ENCODE measurements at regions not wholly inside any gene's neighbourhood (a gene's known extent, or its start where the extent isn't known, plus 50 kb on each side); places are given as distances from the start of the nearest gene placed in this dataset.

DNA sequence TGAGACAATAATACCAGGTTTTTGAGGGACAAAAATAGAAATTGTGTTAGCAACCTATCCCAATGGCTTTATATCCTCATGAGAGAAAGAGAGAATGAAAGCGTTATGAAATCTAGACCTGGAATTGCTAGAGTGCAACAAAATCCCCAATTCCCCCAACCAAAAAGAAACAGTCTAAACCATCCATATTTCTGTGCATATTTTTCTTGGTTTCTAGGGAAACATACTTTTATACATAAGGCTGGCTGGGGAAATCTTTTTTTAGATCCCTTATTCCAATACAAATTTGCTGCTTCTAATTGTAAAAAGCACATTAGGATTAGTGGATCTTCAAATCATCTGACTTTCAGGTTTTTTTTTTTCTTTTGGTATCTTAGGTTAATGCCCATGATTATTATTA lies 277.0 kb upstream of the SEMA3A start:
- H3K9me3 Mint-ChIP-seq: no peaks in the 10 kb centered on the region
- peaks cover 10% of the 10 kb centered on the region for H3K27me3 Mint-ChIP-seq (ENCODE audit: low read depth, poor library complexity)

DNA sequence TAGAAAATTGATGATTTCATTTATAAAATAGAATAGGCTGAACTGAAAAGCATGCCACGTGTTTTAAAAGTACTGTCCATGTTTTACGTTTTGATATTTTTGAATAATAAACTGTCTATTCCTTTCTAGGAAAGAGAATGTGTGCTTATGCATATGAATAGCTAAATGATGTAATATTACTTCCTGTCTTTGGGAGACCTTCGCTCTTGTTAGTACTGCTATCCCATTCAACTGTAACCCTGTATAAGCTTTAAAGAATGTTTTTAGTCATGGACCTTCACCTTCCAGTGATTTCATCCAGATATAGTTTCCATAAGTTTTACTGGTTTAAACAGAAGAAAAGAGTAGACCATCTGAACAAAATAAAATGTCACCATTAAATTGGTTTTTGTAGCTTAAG lies 274.4 kb upstream of the SEMA3A start:
- TF ChIP-seq, protein P1, sequence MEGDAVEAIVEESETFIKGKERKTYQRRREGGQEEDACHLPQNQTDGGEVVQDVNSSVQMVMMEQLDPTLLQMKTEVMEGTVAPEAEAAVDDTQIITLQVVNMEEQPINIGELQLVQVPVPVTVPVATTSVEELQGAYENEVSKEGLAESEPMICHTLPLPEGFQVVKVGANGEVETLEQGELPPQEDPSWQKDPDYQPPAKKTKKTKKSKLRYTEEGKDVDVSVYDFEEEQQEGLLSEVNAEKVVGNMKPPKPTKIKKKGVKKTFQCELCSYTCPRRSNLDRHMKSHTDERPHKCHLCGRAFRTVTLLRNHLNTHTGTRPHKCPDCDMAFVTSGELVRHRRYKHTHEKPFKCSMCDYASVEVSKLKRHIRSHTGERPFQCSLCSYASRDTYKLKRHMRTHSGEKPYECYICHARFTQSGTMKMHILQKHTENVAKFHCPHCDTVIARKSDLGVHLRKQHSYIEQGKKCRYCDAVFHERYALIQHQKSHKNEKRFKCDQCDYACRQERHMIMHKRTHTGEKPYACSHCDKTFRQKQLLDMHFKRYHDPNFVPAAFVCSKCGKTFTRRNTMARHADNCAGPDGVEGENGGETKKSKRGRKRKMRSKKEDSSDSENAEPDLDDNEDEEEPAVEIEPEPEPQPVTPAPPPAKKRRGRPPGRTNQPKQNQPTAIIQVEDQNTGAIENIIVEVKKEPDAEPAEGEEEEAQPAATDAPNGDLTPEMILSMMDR (IDR thresholded peaks at IDR 0.05): no peak
- Mint-ChIP-seq H3K27ac (no peak overlapping the region), H3K36me3 (ENCODE audit: low read depth) (no peaks in the 10 kb centered on the region), H3K27me3 (ENCODE audit: low read depth, poor library complexity) (peaks cover 2% of the 10 kb centered on the region), H3K9me3 (no peaks in the 10 kb centered on the region), H3K4me3 (no peak overlapping the region), H3K4me1 (peaks cover 3% of the 10 kb centered on the region)
- DNase-seq: no peak

More for the DNA sequence above, 277.0 kb upstream of the SEMA3A start:
- no peaks in the 10 kb centered on the region for H3K36me3 Mint-ChIP-seq (ENCODE audit: low read depth)
- TF ChIP-seq, protein P1 (IDR thresholded peaks at IDR 0.05): no peak
- H3K4me3 Mint-ChIP-seq: no peak overlapping the region
- DNase-seq: no peak
- peaks cover 17% of the 10 kb centered on the region for H3K4me1 Mint-ChIP-seq
- no peak overlapping the region for H3K27ac Mint-ChIP-seq

DNA sequence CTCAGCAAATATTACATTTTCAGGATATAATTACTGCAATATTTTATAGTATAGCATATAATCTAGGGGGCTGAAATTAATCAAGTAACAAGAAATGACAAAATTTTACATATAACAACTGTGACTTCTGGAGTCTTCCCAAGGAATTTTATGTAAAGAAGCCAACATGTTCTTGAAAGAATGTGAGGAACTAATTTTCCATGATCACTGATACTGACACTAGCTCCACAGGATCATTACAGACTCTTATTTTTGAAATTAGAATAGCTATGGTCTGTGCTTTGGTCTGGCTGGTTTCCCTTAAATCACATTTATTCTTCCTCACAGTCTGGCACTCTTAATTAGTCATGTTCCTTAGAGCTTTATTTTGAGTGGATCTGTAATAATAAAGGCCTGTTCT lies 267.7 kb upstream of the SEMA3A start:
- no peaks in the 10 kb centered on the region for H3K9me3 Mint-ChIP-seq

DNA sequence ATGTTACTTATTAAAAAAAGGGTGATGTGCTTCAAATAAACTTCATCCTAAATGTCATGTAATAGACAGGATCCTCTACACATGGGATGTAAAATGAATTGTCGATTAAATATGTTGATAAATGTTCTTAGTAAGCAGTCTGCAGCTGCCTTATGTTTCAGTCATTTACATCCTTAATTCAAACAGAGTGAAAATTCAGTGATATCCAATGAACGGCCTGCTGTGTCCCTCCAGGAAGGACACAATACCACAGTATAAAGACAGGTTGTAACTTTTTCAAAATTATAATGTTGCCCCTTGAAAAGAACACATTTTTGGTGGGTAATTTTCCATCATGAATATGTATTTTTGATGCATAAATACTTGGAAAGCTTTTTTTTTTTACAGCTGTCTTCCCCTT lies 266.5 kb upstream of the SEMA3A start:
- no peaks in the 10 kb centered on the region for H3K9me3 Mint-ChIP-seq
- TF ChIP-seq, protein P1 (IDR thresholded peaks at IDR 0.05): no peak
- no peaks in the 10 kb centered on the region for H3K36me3 Mint-ChIP-seq (ENCODE audit: low read depth)
- H3K4me1 Mint-ChIP-seq: no peaks in the 10 kb centered on the region
- H3K27me3 Mint-ChIP-seq (ENCODE audit: low read depth, poor library complexity): peaks cover 3% of the 10 kb centered on the region
- H3K27ac Mint-ChIP-seq: no peak overlapping the region
- H3K4me3 Mint-ChIP-seq: no peak overlapping the region
- DNase-seq: no peak

More for the DNA sequence above, 267.7 kb upstream of the SEMA3A start:
- Mint-ChIP-seq H3K27me3 (ENCODE audit: low read depth, poor library complexity) (peaks cover 3% of the 10 kb centered on the region), H3K36me3 (ENCODE audit: low read depth) (no peaks in the 10 kb centered on the region), H3K4me1 (no peaks in the 10 kb centered on the region), H3K27ac (no peak overlapping the region), H3K4me3 (no peak overlapping the region)
- TF ChIP-seq, protein P1 (IDR thresholded peaks at IDR 0.05): no peak
- no peak for DNase-seq

DNA sequence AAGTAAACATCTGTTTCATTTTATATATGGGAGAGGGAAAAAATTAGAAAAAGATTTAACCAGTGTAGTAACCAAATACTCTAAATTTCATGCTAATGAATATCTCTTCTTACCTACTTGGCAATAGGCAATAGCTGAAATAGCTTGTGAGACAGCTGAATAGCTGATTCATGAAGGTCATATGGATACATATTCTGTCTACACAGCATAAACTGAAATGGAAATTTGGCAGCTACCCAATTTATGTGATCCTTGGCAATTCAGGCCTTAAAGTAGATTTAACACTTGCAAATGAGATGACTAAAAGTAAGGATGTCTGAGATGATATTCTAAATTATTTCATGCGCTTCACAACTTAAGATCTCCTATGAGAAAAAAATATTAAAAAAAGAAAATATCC lies 261.2 kb upstream of the SEMA3A start:
- TF ChIP-seq, protein P1 (IDR thresholded peaks at IDR 0.05): no peak
- H3K27ac Mint-ChIP-seq: no peak overlapping the region
- no peaks in the 10 kb centered on the region for H3K27me3 Mint-ChIP-seq (ENCODE audit: low read depth, poor library complexity)
- H3K4me1 Mint-ChIP-seq: no peaks in the 10 kb centered on the region
- H3K4me3 Mint-ChIP-seq: no peak overlapping the region
- no peaks in the 10 kb centered on the region for H3K36me3 Mint-ChIP-seq (ENCODE audit: low read depth)
- no peaks in the 10 kb centered on the region for H3K9me3 Mint-ChIP-seq
- no peak for DNase-seq

DNA sequence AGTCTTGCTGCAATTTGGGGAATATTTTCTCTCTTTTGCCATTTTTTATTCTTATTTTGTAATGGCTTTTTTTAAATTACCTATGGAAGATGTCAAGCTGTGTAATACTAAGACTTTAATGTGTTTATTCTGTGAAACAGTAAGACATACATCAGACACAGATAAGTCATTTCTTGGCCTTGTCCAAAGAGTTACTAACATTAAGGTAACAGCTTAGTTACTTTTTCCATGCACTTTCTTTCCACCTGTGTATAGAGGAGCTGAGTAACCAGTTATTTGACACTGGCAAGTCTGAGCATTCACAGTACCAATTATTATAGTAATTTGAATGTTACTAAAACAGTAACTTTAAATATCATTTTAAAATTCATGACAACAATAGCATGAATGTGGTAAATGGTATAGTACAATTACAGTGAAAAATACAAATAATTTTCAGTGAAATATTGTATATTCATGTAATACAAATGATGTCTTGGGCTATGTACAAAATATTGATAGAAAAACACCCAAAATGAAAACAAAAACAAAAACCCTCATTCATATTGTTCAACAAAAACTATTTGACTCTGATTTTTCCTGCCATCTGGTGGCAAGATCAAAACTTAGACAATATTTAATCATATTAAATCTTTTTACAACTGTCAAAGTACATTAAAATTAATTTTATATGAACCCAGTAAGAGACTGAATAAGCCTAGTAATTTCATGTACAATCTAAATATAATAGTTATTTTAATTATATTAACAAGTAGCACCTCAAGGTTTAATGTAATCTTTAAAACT lies 259.8 kb upstream of the SEMA3A start:
- Mint-ChIP-seq H3K27ac (no peak overlapping the region), H3K36me3 (ENCODE audit: low read depth) (no peaks in the 10 kb centered on the region), H3K9me3 (no peaks in the 10 kb centered on the region), H3K27me3 (ENCODE audit: low read depth, poor library complexity) (no peaks in the 10 kb centered on the region), H3K4me1 (no peaks in the 10 kb centered on the region), H3K4me3 (no peak overlapping the region)
- TF ChIP-seq, protein P1 (IDR thresholded peaks at IDR 0.05): no peak
- no peak for DNase-seq

All from nephron progenitor cell (in vitro differentiated cells).